ENCODE measurements at regions not wholly inside any gene's neighbourhood (a gene's known extent, or its start where the extent isn't known, plus 50 kb on each side); places are given as distances from the start of the nearest gene placed in this dataset.

DNA sequence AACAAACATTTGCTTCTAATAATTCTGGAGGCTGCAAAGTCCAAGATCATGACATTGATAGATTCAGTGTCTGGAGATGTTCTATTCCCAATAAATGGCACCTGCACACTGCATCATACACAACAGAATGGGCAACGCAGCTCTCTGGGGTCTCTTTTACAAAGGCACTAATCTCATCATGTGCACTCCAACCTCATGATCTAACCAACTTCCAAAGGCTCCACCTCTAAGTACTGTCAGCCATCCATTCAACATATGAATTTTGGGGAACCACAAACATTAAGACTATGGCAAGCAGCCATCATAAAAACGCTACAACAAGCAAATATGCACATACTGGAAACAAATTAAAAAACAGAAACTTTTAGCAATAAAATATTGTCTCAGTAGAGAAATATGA is 121.1 kb downstream of the CYLC2 start:
- H3K36me3 ChIP-seq, result no peaks in the 10 kb centered on the region
- no peak for TF ChIP-seq POLR2A (IDR thresholded peaks at IDR 0.05)
- TF ChIP-seq, protein P1, sequence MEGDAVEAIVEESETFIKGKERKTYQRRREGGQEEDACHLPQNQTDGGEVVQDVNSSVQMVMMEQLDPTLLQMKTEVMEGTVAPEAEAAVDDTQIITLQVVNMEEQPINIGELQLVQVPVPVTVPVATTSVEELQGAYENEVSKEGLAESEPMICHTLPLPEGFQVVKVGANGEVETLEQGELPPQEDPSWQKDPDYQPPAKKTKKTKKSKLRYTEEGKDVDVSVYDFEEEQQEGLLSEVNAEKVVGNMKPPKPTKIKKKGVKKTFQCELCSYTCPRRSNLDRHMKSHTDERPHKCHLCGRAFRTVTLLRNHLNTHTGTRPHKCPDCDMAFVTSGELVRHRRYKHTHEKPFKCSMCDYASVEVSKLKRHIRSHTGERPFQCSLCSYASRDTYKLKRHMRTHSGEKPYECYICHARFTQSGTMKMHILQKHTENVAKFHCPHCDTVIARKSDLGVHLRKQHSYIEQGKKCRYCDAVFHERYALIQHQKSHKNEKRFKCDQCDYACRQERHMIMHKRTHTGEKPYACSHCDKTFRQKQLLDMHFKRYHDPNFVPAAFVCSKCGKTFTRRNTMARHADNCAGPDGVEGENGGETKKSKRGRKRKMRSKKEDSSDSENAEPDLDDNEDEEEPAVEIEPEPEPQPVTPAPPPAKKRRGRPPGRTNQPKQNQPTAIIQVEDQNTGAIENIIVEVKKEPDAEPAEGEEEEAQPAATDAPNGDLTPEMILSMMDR (IDR thresholded peaks at IDR 0.05 in 4 of 5, conservative IDR thresholded peaks at IDR 0.05 in 1 of 5), result no peak
- H3K27ac ChIP-seq, result no peak overlapping the region
- no peaks in the 10 kb centered on the region for H3K4me1 ChIP-seq
- in situ Hi-C loops (cut with MboI; ENCODE audit: low sequenced_read_pairs in 4 of 4), result no loop called here
- no peak for ATAC-seq
- no peak for DNase-seq
- H3K27me3 ChIP-seq, result no peaks in the 10 kb centered on the region
- intact Hi-C loops (cut with DNase I; ENCODE audit: low total_unique reads), result no loop called here
- no peak overlapping the region for H3K4me3 ChIP-seq
- no peaks in the 10 kb centered on the region for H3K9me3 ChIP-seq

DNA sequence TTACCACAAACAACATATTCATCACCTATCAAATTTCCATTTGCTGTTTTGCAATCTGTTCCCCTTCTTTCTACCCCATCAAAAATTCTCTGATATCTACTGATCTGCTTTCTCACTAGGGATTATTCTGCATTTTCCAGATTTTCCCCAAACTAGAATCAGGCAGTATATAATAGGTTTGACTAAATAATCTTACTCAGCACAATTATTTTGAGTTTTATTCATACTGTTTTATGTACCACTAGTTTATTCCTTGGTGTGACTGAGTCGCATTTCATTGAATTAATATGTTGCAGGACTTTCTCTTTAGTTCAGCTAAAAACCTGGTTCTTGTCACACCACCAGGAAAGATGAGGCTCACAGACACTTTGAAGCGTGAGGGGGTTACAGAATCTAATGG is 131.4 kb downstream of the CYLC2 start:
- ATAC-seq, result no peak
- DNase-seq, result no peak
- TF ChIP-seq POLR2A (IDR thresholded peaks at IDR 0.05), result no peak
- TF ChIP-seq, protein P1 (IDR thresholded peaks at IDR 0.05 in 4 of 5, conservative IDR thresholded peaks at IDR 0.05 in 1 of 5), result no peak
- Histone ChIP-seq H3K27ac (no peak overlapping the region), H3K4me1 (no peaks in the 10 kb centered on the region), H3K27me3 (no peaks in the 10 kb centered on the region), H3K9me3 (no peaks in the 10 kb centered on the region), H3K36me3 (no peaks in the 10 kb centered on the region), H3K4me3 (no peak overlapping the region)
- intact Hi-C loops (cut with DNase I; ENCODE audit: low total_unique reads) (no loop called here), in situ Hi-C loops (cut with MboI; ENCODE audit: low sequenced_read_pairs in 4 of 4) (no loop called here)

DNA sequence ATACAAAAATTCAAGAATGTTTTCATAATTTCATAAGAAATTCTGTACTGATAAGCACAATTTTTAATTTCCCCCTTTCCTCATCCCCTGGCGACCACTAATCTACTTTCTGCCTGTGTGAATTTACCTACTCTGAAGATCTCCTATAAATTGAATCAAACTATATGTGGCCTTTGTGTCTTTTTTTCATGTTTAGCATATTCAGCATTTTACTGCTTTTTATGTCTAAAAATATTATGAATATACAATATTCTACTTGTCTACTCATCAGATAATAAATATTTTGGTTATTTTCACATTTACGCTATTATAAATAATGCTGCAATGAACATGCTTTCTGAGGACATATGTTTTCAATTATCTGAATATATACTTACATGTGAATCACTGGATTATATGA is 144.8 kb downstream of the CYLC2 start:
- Histone ChIP-seq H3K4me1 (no peaks in the 10 kb centered on the region), H3K9me3 (no peaks in the 10 kb centered on the region), H3K36me3 (no peaks in the 10 kb centered on the region), H3K4me3 (no peak overlapping the region), H3K27ac (no peak overlapping the region), H3K27me3 (no peaks in the 10 kb centered on the region)
- ATAC-seq (no peak), DNase-seq (no peak)
- in situ Hi-C loops (cut with MboI; ENCODE audit: low sequenced_read_pairs in 4 of 4) (no loop called here), intact Hi-C loops (cut with DNase I; ENCODE audit: low total_unique reads) (no loop called here)
- no peak for TF ChIP-seq POLR2A (IDR thresholded peaks at IDR 0.05)

DNA sequence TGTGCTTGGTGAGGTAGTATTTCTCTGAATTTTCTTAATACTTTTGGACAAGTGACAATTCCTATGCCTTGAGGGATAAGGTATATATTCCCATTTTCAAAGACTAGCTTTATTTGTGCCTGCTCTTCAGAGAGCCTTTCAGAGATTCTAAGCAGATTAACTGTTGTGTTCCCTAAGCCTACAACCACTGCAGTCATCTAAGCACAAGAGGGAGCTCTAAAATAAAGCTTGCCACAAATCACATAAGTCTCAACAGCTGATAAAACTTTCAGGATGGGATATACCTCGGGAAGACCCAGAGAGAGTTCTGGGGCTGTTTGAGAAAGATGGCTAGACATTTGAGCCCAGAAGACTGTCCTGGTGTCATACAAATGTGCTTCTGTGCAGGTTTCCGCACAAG is 157.3 kb downstream of the CYLC2 start:
- intact Hi-C loops (cut with DNase I; ENCODE audit: low total_unique reads), result no loop called here
- Histone ChIP-seq H3K4me1 (no peaks in the 10 kb centered on the region), H3K4me3 (no peak overlapping the region), H3K27me3 (no peaks in the 10 kb centered on the region), H3K9me3 (no peaks in the 10 kb centered on the region), H3K27ac (no peak overlapping the region), H3K36me3 (no peaks in the 10 kb centered on the region)
- TF ChIP-seq, protein P1 (IDR thresholded peaks at IDR 0.05 in 4 of 5, conservative IDR thresholded peaks at IDR 0.05 in 1 of 5), result no peak
- TF ChIP-seq POLR2A (IDR thresholded peaks at IDR 0.05), result no peak
- no peak for ATAC-seq
- in situ Hi-C loops (cut with MboI; ENCODE audit: low sequenced_read_pairs in 4 of 4), result no loop called here
- no peak for DNase-seq

DNA sequence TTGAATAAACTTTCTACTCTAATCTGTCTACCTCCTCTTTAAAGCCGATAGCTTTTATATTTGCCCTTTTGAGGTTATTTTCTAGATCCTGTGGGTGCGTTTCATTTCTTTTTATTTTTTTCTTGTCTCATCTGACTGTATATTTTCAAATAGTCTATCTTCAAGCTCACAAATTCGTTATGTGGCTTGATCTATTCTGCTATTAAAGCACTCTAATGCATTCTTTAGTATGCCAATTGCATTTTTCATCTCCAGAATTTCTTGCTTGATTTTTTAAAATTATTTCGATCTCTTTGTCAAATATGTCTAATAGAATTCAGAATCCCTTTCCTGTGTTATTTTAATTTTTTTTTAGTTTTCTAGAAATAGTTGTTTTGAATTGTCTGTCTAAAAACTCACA is 172.4 kb downstream of the CYLC2 start:
- no peaks in the 10 kb centered on the region for H3K36me3 ChIP-seq
- H3K27ac ChIP-seq, result no peak overlapping the region
- intact Hi-C loops (cut with DNase I; ENCODE audit: low total_unique reads), result no loop called here
- in situ Hi-C loops (cut with MboI; ENCODE audit: low sequenced_read_pairs in 4 of 4), result no loop called here
- ATAC-seq (no peak), DNase-seq (no peak)
- H3K4me3 ChIP-seq, result no peak overlapping the region
- no peaks in the 10 kb centered on the region for H3K27me3 ChIP-seq
- H3K9me3 ChIP-seq, result no peaks in the 10 kb centered on the region
- H3K4me1 ChIP-seq, result no peaks in the 10 kb centered on the region
- TF ChIP-seq POLR2A (IDR thresholded peaks at IDR 0.05), result no peak
- TF ChIP-seq, protein P1 (IDR thresholded peaks at IDR 0.05 in 4 of 5, conservative IDR thresholded peaks at IDR 0.05 in 1 of 5), result no peak
